SK-N-SH treated with all-trans-retinoic acid at 6 μM for 48 hours (cell line): ENCODE measurements at regions not wholly inside any gene's neighbourhood (a gene's known extent, or its start where the extent isn't known, plus 50 kb on each side); places are given as distances from the start of the nearest gene placed in this dataset.

Source experiments
- ATAC-seq: fragments of 200-7000 bp; cut with Tn5 transposase; 3 replicates; pipeline ENCODE4 v1.9.1; 2020; ENCODE audit warnings: mild to moderate bottlenecking, moderate library complexity
- ARNTL ChIP-seq: fragments of 450-650 bp; formaldehyde crosslinking; IDR thresholded peaks from 2 replicates; pipeline ENCODE4 v1.5.0; 2020; ENCODE audit warnings: low read depth, mild to moderate bottlenecking, moderate library complexity, borderline replicate concordance
- BACH2 ChIP-seq: fragments of 250-450 bp; sonication (Bioruptor Pico); IDR thresholded peaks from 2 replicates; pipeline ENCODE4 v1.9.0; 2021; ENCODE audit warnings: mild to moderate bottlenecking, borderline replicate concordance
- CSDC2 ChIP-seq: fragments of 250-450 bp; sonication (Bioruptor Pico); IDR thresholded peaks from 2 replicates; pipeline ENCODE4 v1.5.0; 2020; ENCODE audit warnings: mild to moderate bottlenecking, moderate library complexity
- ESRRG ChIP-seq: fragments of 250-450 bp; sonication (Bioruptor Pico); IDR thresholded peaks from 2 replicates; pipeline ENCODE4 v1.6.1; 2021; ENCODE audit warnings: mild to moderate bottlenecking
- ISL1 ChIP-seq: fragments of 250-450 bp; sonication (Bioruptor Pico); IDR thresholded peaks from 2 replicates; pipeline ENCODE4 v2.1.2; 2022; ENCODE audit warnings: mild to moderate bottlenecking, moderate library complexity
- OSR1 ChIP-seq: fragments of 250-450 bp; sonication (Bioruptor Pico); IDR thresholded peaks from 2 replicates; pipeline ENCODE4 v1.8.0; 2022; ENCODE audit warnings: moderate library complexity, mild to moderate bottlenecking, inconsistent platforms
- PPARA ChIP-seq: fragments of 250-450 bp; sonication (Bioruptor Pico); IDR thresholded peaks from 2 replicates; pipeline ENCODE4 v1.5.0; 2020; ENCODE audit warnings: mild to moderate bottlenecking, borderline replicate concordance
- RARB ChIP-seq: fragments of 250-450 bp; sonication (Bioruptor Pico); IDR thresholded peaks from 2 replicates; pipeline ENCODE4 v1.8.0; 2021; ENCODE audit warnings: mild to moderate bottlenecking, moderate library complexity
- SNAI2 ChIP-seq: fragments of 250-450 bp; sonication (Bioruptor Pico); IDR thresholded peaks from 2 replicates; pipeline ENCODE4 v1.5.0; 2020; ENCODE audit warnings: mild to moderate bottlenecking, moderate library complexity
- TCF4 ChIP-seq: fragments of 250-450 bp; sonication (Bioruptor Pico); IDR thresholded peaks from 2 replicates; pipeline ENCODE4 v1.8.0; 2021; ENCODE audit warnings: mild to moderate bottlenecking, moderate library complexity, borderline replicate concordance
- TOX ChIP-seq: fragments of 250-450 bp; sonication (Bioruptor Pico); IDR thresholded peaks from 2 replicates; pipeline ENCODE4 v1.8.0; 2021; ENCODE audit warnings: mild to moderate bottlenecking, moderate library complexity, borderline replicate concordance
- ZC3H10 ChIP-seq: fragments of 250-450 bp; sonication (Bioruptor Pico); IDR thresholded peaks from 2 replicates; pipeline ENCODE4 v1.5.1; 2021; ENCODE audit warnings: mild to moderate bottlenecking, moderate library complexity
- ZFP3 ChIP-seq: fragments of 250-450 bp; sonication (Bioruptor Pico); IDR thresholded peaks from 2 replicates; pipeline ENCODE4 v1.5.0; 2020; ENCODE audit warnings: mild to moderate bottlenecking, moderate library complexity
- ZFP30 ChIP-seq: fragments of 450-650 bp; formaldehyde crosslinking; IDR thresholded peaks from 2 replicates; pipeline ENCODE4 v1.5.0; 2022; ENCODE audit warnings: mild to moderate bottlenecking, moderate library complexity
- ZNF565 ChIP-seq: fragments of 450-650 bp; formaldehyde crosslinking; conservative IDR thresholded peaks from 2 replicates; pipeline ENCODE4 v1.5.0; 2020; ENCODE audit warnings: low read depth, mild to moderate bottlenecking, moderate library complexity
- TF ChIP-seq, protein P1 (sequence below): fragments of 250-450 bp; sonication (Bioruptor Pico); IDR thresholded peaks from 2 replicates; pipeline ENCODE4 v1.5.1; 2020; ENCODE audit warnings: low read depth, mild to moderate bottlenecking, moderate library complexity
- TF ChIP-seq, protein P2 (sequence below): fragments of 250-450 bp; sonication (Bioruptor Pico); IDR thresholded peaks from 2 replicates; pipeline ENCODE4 v1.8.0; 2021; ENCODE audit warnings: low read depth, mild to moderate bottlenecking, moderate library complexity, borderline replicate concordance
- TF ChIP-seq, protein P3 (sequence below): fragments of 250-450 bp; sonication (Bioruptor Pico); IDR thresholded peaks from 2 replicates; pipeline ENCODE4 v1.8.0; 2020; ENCODE audit warnings: mild to moderate bottlenecking, moderate library complexity, borderline replicate concordance
- TF ChIP-seq, protein P4 (sequence below): fragments of 250-450 bp; sonication (Bioruptor Pico); IDR thresholded peaks from 2 replicates; pipeline ENCODE4 v1.5.0; 2020; ENCODE audit warnings: mild to moderate bottlenecking, moderate library complexity
- TF ChIP-seq, protein P5 (sequence below): fragments of 250-450 bp; sonication (Bioruptor Pico); IDR thresholded peaks from 2 replicates; pipeline ENCODE4 v1.5.1; 2021; ENCODE audit warnings: mild to moderate bottlenecking, moderate library complexity

DNA sequence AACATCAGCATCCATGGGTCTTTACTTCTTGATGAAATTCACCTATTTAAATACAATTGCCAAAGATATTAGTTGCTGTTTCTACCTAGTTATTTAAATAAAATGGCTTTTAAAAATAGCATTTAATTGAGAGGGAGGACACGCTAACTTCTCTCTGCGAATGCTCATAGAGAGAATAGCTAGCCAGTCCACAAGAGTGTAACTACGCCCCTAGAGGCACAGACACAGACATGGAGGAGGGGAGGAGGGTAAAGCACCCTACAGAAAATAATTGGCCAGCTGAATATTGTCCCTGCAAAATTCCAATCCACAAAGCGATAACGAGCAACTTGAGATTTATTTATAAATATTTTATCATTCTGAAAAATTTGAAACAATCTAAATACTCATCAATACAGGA is 97.0 kb upstream of the PAPOLG start:
- TF ChIP-seq TOX (no peak), TCF4 (CRISPR knock-in tag) (no peak), ZFP30 (CRISPR knock-in tag) (no peak), BACH2 (no peak), ZFP3 (CRISPR knock-in tag) (no peak), ZC3H10 (no peak), ISL1 (CRISPR knock-in tag) (no peak), SNAI2 (no peak), RARB (CRISPR knock-in tag) (no peak)
- TF ChIP-seq, protein P1, sequence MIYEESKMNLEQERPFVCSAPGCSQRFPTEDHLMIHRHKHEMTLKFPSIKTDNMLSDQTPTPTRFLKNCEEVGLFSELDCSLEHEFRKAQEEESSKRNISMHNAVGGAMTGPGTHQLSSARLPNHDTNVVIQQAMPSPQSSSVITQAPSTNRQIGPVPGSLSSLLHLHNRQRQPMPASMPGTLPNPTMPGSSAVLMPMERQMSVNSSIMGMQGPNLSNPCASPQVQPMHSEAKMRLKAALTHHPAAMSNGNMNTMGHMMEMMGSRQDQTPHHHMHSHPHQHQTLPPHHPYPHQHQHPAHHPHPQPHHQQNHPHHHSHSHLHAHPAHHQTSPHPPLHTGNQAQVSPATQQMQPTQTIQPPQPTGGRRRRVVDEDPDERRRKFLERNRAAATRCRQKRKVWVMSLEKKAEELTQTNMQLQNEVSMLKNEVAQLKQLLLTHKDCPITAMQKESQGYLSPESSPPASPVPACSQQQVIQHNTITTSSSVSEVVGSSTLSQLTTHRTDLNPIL (CRISPR knock-in tag), result no peak
- TF ChIP-seq, protein P2, sequence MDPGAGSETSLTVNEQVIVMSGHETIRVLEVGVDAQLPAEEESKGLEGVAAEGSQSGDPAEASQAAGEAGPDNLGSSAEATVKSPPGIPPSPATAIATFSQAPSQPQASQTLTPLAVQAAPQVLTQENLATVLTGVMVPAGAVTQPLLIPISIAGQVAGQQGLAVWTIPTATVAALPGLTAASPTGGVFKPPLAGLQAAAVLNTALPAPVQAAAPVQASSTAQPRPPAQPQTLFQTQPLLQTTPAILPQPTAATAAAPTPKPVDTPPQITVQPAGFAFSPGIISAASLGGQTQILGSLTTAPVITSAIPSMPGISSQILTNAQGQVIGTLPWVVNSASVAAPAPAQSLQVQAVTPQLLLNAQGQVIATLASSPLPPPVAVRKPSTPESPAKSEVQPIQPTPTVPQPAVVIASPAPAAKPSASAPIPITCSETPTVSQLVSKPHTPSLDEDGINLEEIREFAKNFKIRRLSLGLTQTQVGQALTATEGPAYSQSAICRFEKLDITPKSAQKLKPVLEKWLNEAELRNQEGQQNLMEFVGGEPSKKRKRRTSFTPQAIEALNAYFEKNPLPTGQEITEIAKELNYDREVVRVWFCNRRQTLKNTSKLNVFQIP (CRISPR knock-in tag), result no peak
- TF ChIP-seq, protein P3, sequence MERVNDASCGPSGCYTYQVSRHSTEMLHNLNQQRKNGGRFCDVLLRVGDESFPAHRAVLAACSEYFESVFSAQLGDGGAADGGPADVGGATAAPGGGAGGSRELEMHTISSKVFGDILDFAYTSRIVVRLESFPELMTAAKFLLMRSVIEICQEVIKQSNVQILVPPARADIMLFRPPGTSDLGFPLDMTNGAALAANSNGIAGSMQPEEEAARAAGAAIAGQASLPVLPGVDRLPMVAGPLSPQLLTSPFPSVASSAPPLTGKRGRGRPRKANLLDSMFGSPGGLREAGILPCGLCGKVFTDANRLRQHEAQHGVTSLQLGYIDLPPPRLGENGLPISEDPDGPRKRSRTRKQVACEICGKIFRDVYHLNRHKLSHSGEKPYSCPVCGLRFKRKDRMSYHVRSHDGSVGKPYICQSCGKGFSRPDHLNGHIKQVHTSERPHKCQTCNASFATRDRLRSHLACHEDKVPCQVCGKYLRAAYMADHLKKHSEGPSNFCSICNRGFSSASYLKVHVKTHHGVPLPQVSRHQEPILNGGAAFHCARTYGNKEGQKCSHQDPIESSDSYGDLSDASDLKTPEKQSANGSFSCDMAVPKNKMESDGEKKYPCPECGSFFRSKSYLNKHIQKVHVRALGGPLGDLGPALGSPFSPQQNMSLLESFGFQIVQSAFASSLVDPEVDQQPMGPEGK (CRISPR knock-in tag), result no peak
- ATAC-seq, result 0 out of 3 replicates have a peak, but pooled peaks have one; percentile 36

DNA sequence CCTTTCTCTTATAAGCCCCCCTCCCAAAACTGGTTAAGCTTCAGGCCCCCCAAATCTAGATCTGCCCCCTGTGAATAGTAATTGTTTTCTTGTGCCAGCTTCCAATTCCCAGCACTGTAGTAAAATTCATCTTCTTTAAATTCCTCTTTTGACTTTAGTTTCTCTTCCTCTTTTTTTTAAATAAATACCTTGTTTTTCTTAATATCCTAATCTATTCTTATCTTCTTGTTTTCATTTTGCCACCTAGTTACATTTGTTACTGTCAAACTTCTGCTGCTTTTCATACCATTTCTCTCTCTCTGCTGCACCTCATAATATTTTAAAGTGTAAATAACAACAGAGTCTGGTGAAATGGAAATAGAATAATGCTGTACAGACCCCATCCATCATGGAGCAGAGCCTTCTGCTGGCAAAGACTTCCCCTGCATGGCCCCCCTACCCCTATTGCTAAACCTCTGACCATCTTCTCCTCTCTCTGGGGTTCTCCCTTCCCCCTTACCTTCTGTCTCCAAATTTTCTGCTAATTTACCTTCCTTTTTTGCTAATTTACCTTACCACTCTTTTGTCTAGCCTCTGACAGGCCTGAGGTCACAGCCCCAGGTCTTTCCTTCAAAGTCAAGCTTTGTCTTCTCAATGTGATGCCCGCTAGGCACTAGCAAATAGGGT is 94.9 kb upstream of the PAPOLG start:
- TF ChIP-seq PPARA (no peak), SNAI2 (no peak), TOX (no peak), ZC3H10 (no peak), OSR1 (CRISPR knock-in tag) (no peak), ARNTL (CRISPR knock-in tag) (no peak), CSDC2 (CRISPR knock-in tag) (no peak)
- TF ChIP-seq, protein P4, sequence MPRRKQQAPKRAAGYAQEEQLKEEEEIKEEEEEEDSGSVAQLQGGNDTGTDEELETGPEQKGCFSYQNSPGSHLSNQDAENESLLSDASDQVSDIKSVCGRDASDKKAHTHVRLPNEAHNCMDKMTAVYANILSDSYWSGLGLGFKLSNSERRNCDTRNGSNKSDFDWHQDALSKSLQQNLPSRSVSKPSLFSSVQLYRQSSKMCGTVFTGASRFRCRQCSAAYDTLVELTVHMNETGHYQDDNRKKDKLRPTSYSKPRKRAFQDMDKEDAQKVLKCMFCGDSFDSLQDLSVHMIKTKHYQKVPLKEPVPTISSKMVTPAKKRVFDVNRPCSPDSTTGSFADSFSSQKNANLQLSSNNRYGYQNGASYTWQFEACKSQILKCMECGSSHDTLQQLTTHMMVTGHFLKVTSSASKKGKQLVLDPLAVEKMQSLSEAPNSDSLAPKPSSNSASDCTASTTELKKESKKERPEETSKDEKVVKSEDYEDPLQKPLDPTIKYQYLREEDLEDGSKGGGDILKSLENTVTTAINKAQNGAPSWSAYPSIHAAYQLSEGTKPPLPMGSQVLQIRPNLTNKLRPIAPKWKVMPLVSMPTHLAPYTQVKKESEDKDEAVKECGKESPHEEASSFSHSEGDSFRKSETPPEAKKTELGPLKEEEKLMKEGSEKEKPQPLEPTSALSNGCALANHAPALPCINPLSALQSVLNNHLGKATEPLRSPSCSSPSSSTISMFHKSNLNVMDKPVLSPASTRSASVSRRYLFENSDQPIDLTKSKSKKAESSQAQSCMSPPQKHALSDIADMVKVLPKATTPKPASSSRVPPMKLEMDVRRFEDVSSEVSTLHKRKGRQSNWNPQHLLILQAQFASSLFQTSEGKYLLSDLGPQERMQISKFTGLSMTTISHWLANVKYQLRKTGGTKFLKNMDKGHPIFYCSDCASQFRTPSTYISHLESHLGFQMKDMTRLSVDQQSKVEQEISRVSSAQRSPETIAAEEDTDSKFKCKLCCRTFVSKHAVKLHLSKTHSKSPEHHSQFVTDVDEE (CRISPR knock-in tag), result no peak
- TF ChIP-seq, protein P1 (CRISPR knock-in tag), result no peak
- TF ChIP-seq, protein P2 (CRISPR knock-in tag), result no peak
- TF ChIP-seq, all 23 proteins: peak for 0
- no peak for ATAC-seq

DNA sequence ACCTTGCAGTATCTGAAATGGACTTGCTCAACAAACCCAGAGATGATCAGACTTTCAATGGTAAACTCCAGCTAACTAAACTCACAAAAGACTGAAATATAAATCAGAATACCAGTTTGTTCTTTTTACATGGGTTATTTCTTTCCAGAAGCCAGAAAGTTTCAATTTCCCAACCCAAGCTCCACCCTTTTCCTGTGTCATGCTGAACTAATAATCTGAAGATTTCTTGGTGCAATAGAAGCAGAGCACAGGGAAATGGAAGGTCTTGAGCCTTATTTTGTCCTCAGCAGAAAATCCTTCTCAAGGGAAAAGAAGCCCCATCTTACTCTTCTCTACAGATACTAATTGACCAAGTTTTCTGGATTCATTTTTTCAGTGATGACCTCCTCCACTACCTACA is 93.3 kb upstream of the PAPOLG start:
- ATAC-seq, result no peak
- TF ChIP-seq ZNF565 (CRISPR knock-in tag), result no peak
- no peak for TF ChIP-seq BACH2
- no peak for TF ChIP-seq ZFP3 (CRISPR knock-in tag)
- TF ChIP-seq, protein P5, sequence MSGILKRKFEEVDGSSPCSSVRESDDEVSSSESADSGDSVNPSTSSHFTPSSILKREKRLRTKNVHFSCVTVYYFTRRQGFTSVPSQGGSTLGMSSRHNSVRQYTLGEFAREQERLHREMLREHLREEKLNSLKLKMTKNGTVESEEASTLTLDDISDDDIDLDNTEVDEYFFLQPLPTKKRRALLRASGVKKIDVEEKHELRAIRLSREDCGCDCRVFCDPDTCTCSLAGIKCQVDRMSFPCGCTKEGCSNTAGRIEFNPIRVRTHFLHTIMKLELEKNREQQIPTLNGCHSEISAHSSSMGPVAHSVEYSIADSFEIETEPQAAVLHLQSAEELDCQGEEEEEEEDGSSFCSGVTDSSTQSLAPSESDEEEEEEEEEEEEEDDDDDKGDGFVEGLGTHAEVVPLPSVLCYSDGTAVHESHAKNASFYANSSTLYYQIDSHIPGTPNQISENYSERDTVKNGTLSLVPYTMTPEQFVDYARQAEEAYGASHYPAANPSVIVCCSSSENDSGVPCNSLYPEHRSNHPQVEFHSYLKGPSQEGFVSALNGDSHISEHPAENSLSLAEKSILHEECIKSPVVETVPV, result no peak
- TF ChIP-seq, protein P2 (CRISPR knock-in tag), result no peak
- no peak for TF ChIP-seq ESRRG (CRISPR knock-in tag)
- TF ChIP-seq, protein P3 (CRISPR knock-in tag), result no peak
- no peak for TF ChIP-seq ZFP30 (CRISPR knock-in tag)
